H1 (cell line): ENCODE measurements at regions not wholly inside any gene's neighbourhood (a gene's known extent, or its start where the extent isn't known, plus 50 kb on each side); places are given as distances from the start of the nearest gene placed in this dataset.

Source experiments
- CTCF ChIA-PET: fragments of 300-600 bp; sonication (Branson Sonifier 250); formaldehyde crosslinking; loops from one replicate; lab custom pipeline; 2021; ENCODE audit not compliant: partially characterized antibody; lab: Charles Lee
- POLR2A ChIA-PET: fragments of 300-600 bp; sonication (Branson Sonifier 250); formaldehyde crosslinking; loops from one replicate; lab custom pipeline; 2021; ENCODE audit warnings: inconsistent platforms; ENCODE audit not compliant: partially characterized antibody; lab: Charles Lee
- DNase-seq, 2 experiments: peaks; one replicate each; pipeline versions ENCODE4 v3.0.0 to v3.0.0-alpha.2; 2010 to 2022; ENCODE audit warnings: low spot score in 2 of 2, low read depth in 1 of 2, mixed read lengths in 1 of 2
- FAIRE-seq: peaks from 2 replicates; lab custom pipeline; 2011; peaks lifted over from hg19 to GRCh38; lab: Jason Lieb, UNC
- H2AFZ ChIP-seq: 2 replicates; pipeline ENCODE4 v1.8.1; 2012; ENCODE audit warnings: low read length, inconsistent platforms
- H2AK5ac ChIP-seq: 2 replicates; pipeline ENCODE4 v1.6.1; 2013; ENCODE audit warnings: low read depth, low read length
- H2BK120ac ChIP-seq: replicated peaks from 2 replicates; pipeline ENCODE3; 2013; ENCODE audit warnings: low read depth, low read length, inconsistent platforms
- H2BK12ac ChIP-seq: 2 replicates; pipeline ENCODE4 v1.6.1; 2013; ENCODE audit warnings: low read depth, low read length
- H2BK15ac ChIP-seq: 2 replicates; pipeline ENCODE4 v1.6.1; 2013; ENCODE audit warnings: low read length
- H2BK20ac ChIP-seq: 2 replicates; pipeline ENCODE4 v1.6.1; 2013; ENCODE audit warnings: low read length
- H2BK5ac ChIP-seq: 2 replicates; pipeline ENCODE4 v1.6.1; 2013; ENCODE audit warnings: low read depth, low read length
- H3K14ac ChIP-seq: 2 replicates; pipeline ENCODE4 v1.6.1; 2013; ENCODE audit warnings: inconsistent platforms; ENCODE audit not compliant: insufficient read length
- H3K18ac ChIP-seq: 2 replicates; pipeline ENCODE4 v1.6.1; 2013; ENCODE audit warnings: low read length; ENCODE audit errors: extremely low read depth
- H3K23ac ChIP-seq: 2 replicates; pipeline ENCODE4 v1.6.1; 2013; ENCODE audit warnings: inconsistent platforms; ENCODE audit not compliant: insufficient read length
- H3K23me2 ChIP-seq: 2 replicates; pipeline ENCODE4 v1.6.1; 2013; ENCODE audit warnings: low read depth, low read length
- H3K27ac ChIP-seq: 2 replicates; pipeline ENCODE4 v1.6.1; 2011; ENCODE audit warnings: low read depth, low read length, inconsistent platforms
- H3K27me3 ChIP-seq, 4 experiments: replicated peaks in 1 of 4; 1 replicate in 1 of 4; 2 replicates in 3 of 4; pipeline versions ENCODE4 v1.6.1 to v1.8.1; 2011 to 2013; ENCODE audit warnings: low read length in 3 of 4, mild to moderate bottlenecking in 3 of 4, inconsistent platforms in 2 of 4, mixed read lengths in 2 of 4, moderate library complexity in 1 of 4; ENCODE audit not compliant: control insufficient read depth in 3 of 4, insufficient read depth in 3 of 4; ENCODE audit errors: extremely low read depth in 1 of 4
- H3K36me3 ChIP-seq, 4 experiments: 2 replicates each; pipeline versions ENCODE4 v1.6.1 to v1.8.1; 2011 to 2013; ENCODE audit warnings: mild to moderate bottlenecking in 4 of 4, low read length in 3 of 4, moderate library complexity in 2 of 4, control low read depth in 1 of 4, inconsistent platforms in 1 of 4; ENCODE audit not compliant: insufficient read depth in 4 of 4, control insufficient read depth in 2 of 4
- H3K4ac ChIP-seq: replicated peaks from 2 replicates; pipeline ENCODE3; 2013; ENCODE audit warnings: low read length, low read depth, mixed read lengths, inconsistent platforms; ENCODE audit not compliant: insufficient read length
- H3K4me1 ChIP-seq, 4 experiments: replicated peaks in 1 of 4; 1 replicate in 1 of 4; 2 replicates in 3 of 4; pipeline versions ENCODE4 v1.6.1 to v1.8.1; 2011 to 2013; ENCODE audit warnings: low read length in 3 of 4, inconsistent platforms in 2 of 4, mixed read lengths in 1 of 4; ENCODE audit not compliant: insufficient read depth in 4 of 4, control insufficient read depth in 3 of 4
- H3K4me2 ChIP-seq, 2 experiments: 2 replicates each; pipeline versions ENCODE4 v1.6.1 to v1.8.1; 2011 to 2013; ENCODE audit warnings: low read depth in 2 of 2, low read length in 2 of 2, control low read depth in 1 of 2, inconsistent platforms in 1 of 2, mild to moderate bottlenecking in 1 of 2; ENCODE audit not compliant: insufficient read depth in 1 of 2
- H3K4me3 ChIP-seq, 4 experiments: fragments of 200-600, 300-600 bp in 1 of 4; sonication (generic), shearing (Covaris generic), sonication (Bioruptor Twin) in 1 of 4; 2 replicates each; pipeline versions ENCODE4 v1.5.1 to v1.8.1; 2011 to 2016; ENCODE audit warnings: low read length in 4 of 4, low read depth in 3 of 4, control low read depth in 2 of 4, inconsistent platforms in 2 of 4, mild to moderate bottlenecking in 2 of 4, mixed read lengths in 1 of 4, moderate library complexity in 1 of 4; ENCODE audit not compliant: insufficient read depth in 2 of 4; ENCODE audit errors: extremely low read depth in 1 of 4
- H3K56ac ChIP-seq: replicated peaks from 2 replicates; pipeline ENCODE3; 2013; ENCODE audit warnings: low read depth, mild to moderate bottlenecking, mixed read lengths, low read length, inconsistent platforms; ENCODE audit not compliant: insufficient read length
- H3K79me1 ChIP-seq: 2 replicates; pipeline ENCODE4 v1.6.1; 2013; ENCODE audit warnings: low read depth, low read length, control low read depth
- H3K79me2 ChIP-seq, 2 experiments: 2 replicates each; pipeline versions ENCODE4 v1.6.1 to v1.8.1; 2012 to 2013; ENCODE audit warnings: low read length in 2 of 2, mild to moderate bottlenecking in 2 of 2, inconsistent platforms in 1 of 2; ENCODE audit not compliant: insufficient read depth in 2 of 2, control insufficient read depth in 1 of 2
- H3K9ac ChIP-seq, 4 experiments: replicated peaks in 1 of 4; 1 replicate in 1 of 4; 2 replicates in 3 of 4; pipeline versions ENCODE4 v1.6.1 to v1.8.1; 2011 to 2013; ENCODE audit warnings: low read depth in 3 of 4, low read length in 3 of 4, control low read depth in 2 of 4, mild to moderate bottlenecking in 2 of 4, moderate library complexity in 2 of 4, inconsistent platforms in 1 of 4; ENCODE audit errors: extremely low read depth in 1 of 4
- H3K9me3 ChIP-seq, 2 experiments: 2 replicates each; pipeline versions ENCODE4 v1.6.1 to v1.8.1; 2012 to 2013; ENCODE audit warnings: mild to moderate bottlenecking in 2 of 2, moderate library complexity in 2 of 2, control low read depth in 1 of 2, inconsistent platforms in 1 of 2, low read depth in 1 of 2, low read length in 1 of 2, mixed read lengths in 1 of 2; ENCODE audit not compliant: insufficient read depth in 2 of 2
- H4K20me1 ChIP-seq, 2 experiments: replicated peaks in 1 of 2; 2 replicates each; pipeline versions ENCODE3 to v1.8.1; 2011 to 2013; ENCODE audit warnings: inconsistent platforms in 2 of 2, low read length in 2 of 2, mild to moderate bottlenecking in 1 of 2; ENCODE audit not compliant: insufficient read depth in 2 of 2, control insufficient read depth in 1 of 2
- H4K5ac ChIP-seq: 2 replicates; pipeline ENCODE4 v1.6.1; 2013; ENCODE audit warnings: low read length, low read depth, mixed read lengths, inconsistent platforms; ENCODE audit not compliant: insufficient read length
- H4K8ac ChIP-seq: 2 replicates; pipeline ENCODE4 v1.8.0; 2013; ENCODE audit warnings: mild to moderate bottlenecking, moderate library complexity, low read length, inconsistent platforms; ENCODE audit not compliant: insufficient read depth; ENCODE audit errors: extremely low read depth
- H4K91ac ChIP-seq: replicated peaks from 2 replicates; pipeline ENCODE3; 2013; ENCODE audit warnings: low read length, mixed read lengths, inconsistent platforms; ENCODE audit not compliant: insufficient read length
- CBX8 ChIP-seq: fragments of 300-800, 300-1000 bp; sonication (generic); IDR thresholded peaks from 2 replicates; pipeline ENCODE4 v1.7.1; 2016; ENCODE audit warnings: low read depth, low read length, borderline replicate concordance
- EZH2 ChIP-seq: fragments of 200-600 bp; sonication (generic); IDR thresholded peaks from 2 replicates; pipeline ENCODE4 v1.7.1; 2012; ENCODE audit warnings: low read depth, mild to moderate bottlenecking, moderate library complexity, low read length, inconsistent platforms; ENCODE audit not compliant: severe bottlenecking
- HDAC2 ChIP-seq, 2 experiments: fragments of 300-600 bp in 1 of 2; sonication (generic) in 1 of 2; IDR thresholded peaks; 2 replicates each; pipeline ENCODE4 v1.6.1; 2011 to 2012; ENCODE audit warnings: low read depth in 2 of 2, low read length in 2 of 2, mild to moderate bottlenecking in 2 of 2, moderate library complexity in 2 of 2, borderline replicate concordance in 1 of 2, inconsistent platforms in 1 of 2
- JUN ChIP-seq: IDR thresholded peaks from 2 replicates; pipeline ENCODE4 v1.6.1; 2011; ENCODE audit warnings: low read depth, mild to moderate bottlenecking, improper control_type of control experiment, low read length
- KDM1A ChIP-seq: fragments of 200-600, 300-600 bp; sonication (generic); IDR thresholded peaks from 2 replicates; pipeline ENCODE4 v1.7.1; 2016; ENCODE audit warnings: mild to moderate bottlenecking, low read length, borderline replicate concordance
- KDM5A ChIP-seq: fragments of 200-600 bp; IDR thresholded peaks from 2 replicates; pipeline ENCODE4 v1.7.1; 2012; ENCODE audit warnings: mild to moderate bottlenecking, low read length, inconsistent platforms, mixed read lengths
- PHF8 ChIP-seq: fragments of 200-600 bp; sonication (generic); conservative IDR thresholded peaks from 2 replicates; pipeline ENCODE4 v1.7.1; 2012; ENCODE audit warnings: low read depth, mild to moderate bottlenecking, inconsistent platforms, low read length, moderate library complexity
- POLR2A ChIP-seq, 2 experiments: IDR thresholded peaks; 1 replicate in 1 of 2; 2 replicates in 1 of 2; pipeline ENCODE4 v1.6.1; 2011; ENCODE audit warnings: low read depth in 2 of 2, low read length in 2 of 2, mild to moderate bottlenecking in 2 of 2; ENCODE audit errors: control extremely low read depth in 1 of 2
- SIN3A ChIP-seq, 2 experiments: IDR thresholded peaks in 1 of 2; conservative IDR thresholded peaks in 1 of 2; 2 replicates each; pipeline ENCODE4 v1.6.1; 2011 to 2012; ENCODE audit warnings: low read length in 2 of 2, improper control_type of control experiment in 1 of 2, low read depth in 1 of 2, mild to moderate bottlenecking in 1 of 2
- TEAD4 ChIP-seq: IDR thresholded peaks from 2 replicates; pipeline ENCODE4 v1.6.1; 2012; ENCODE audit warnings: low read depth, low read length, inconsistent platforms, mixed read lengths
- WGBS, 2 experiments: shearing (Covaris generic) in 1 of 2; methylation state at CpG; one replicate each; pipeline versions ENCODE4 v1.1.6 to v1.1.7; 2013 to 2015; ENCODE audit warnings: low lambda C conversion rate in 2 of 2, mixed read lengths in 2 of 2, inconsistent platforms in 1 of 2, low coverage in 1 of 2, missing lambda C conversion rate in 1 of 2; ENCODE audit not compliant: insufficient replicate concordance in 2 of 2, insufficient coverage in 1 of 2, insufficient read length in 1 of 2; ENCODE audit errors: extremely low coverage in 1 of 2, missing lambda C conversion rate in 1 of 2; 5-methylcytosine and 5-hydroxymethylcytosine counted together

DNA sequence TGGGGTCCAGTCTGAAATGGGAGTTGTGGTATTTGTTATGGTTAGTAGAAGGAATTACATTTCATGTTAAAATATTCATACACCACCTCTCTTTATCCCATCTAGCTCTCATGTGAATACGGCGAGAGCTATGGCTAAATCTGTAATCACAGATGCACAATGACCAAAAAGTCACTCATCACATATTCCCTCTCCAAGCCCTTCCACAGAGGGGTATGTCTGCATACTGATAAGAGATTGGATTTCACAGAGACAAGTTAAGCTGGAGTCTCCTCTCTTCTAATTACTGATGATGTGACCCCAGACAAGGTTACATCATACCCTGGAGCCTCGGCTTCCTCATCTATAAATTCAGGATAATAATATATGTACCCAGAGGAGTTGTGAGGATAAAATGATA lies 237.8 kb upstream of the RHOBTB1 start:
- no peak overlapping the region for H3K56ac ChIP-seq
- no peak overlapping the region for H4K8ac ChIP-seq
- H2AK5ac ChIP-seq = no peak overlapping the region
- H3K9me3 ChIP-seq = no peaks in the 10 kb centered on the region; a peak in 1 of 4 replicates
- no peak overlapping the region for H2BK20ac ChIP-seq
- no peak overlapping the region for H3K9ac ChIP-seq
- no peaks in the 10 kb centered on the region for H3K79me2 ChIP-seq
- H3K4me2 ChIP-seq = no peak overlapping the region
- H4K20me1 ChIP-seq = no peaks in the 10 kb centered on the region
- H3K4me3 ChIP-seq = no peak overlapping the region
- H3K23me2 ChIP-seq = no peaks in the 10 kb centered on the region
- no peak overlapping the region for H3K14ac ChIP-seq
- H3K36me3 ChIP-seq = no peaks in the 10 kb centered on the region
- no peaks in the 10 kb centered on the region for H3K79me1 ChIP-seq
- no peak for FAIRE-seq
- H3K23ac ChIP-seq = no peak overlapping the region
- no peak overlapping the region for H3K18ac ChIP-seq
- H3K27ac ChIP-seq = no peak overlapping the region
- no peaks in the 10 kb centered on the region for H3K4me1 ChIP-seq
- CTCF ChIA-PET = interaction anchor here (1.1 kb wide), 1 partner anchor 9 kb away, joined by 4 read pairs; no protein-coding TSS in a partner anchor
- TF ChIP-seq EZH2 (no peak), KDM1A (no peak), POLR2A (IDR thresholded peaks at IDR 0.05; ENCODE audit: control extremely low read depth in 1 of 2, low read depth in 2 of 2, low read length in 2 of 2) (no peak), KDM5A (no peak), PHF8 (no peak), HDAC2 (IDR thresholded peaks at IDR 0.05; ENCODE audit: borderline replicate concordance in 1 of 2, low read depth in 2 of 2, low read length in 2 of 2) (no peak), SIN3A (conservative IDR thresholded peaks at IDR 0.05 in 1 of 2, IDR thresholded peaks at IDR 0.05 in 1 of 2; ENCODE audit: low read depth in 1 of 2, low read length in 2 of 2) (no peak), CBX8 (no peak), TEAD4 (no peak), JUN (no peak)
- H2AFZ ChIP-seq = no peak overlapping the region
- no peak overlapping the region for H4K91ac ChIP-seq
- H3K4ac ChIP-seq = no peak overlapping the region
- peaks cover 0 to 1% (median 0%) of the 10 kb centered on the region in 4 experiments; a peak in 1 of 7 replicates for H3K27me3 ChIP-seq
- POLR2A ChIA-PET = no interaction called here
- no peak overlapping the region for H4K5ac ChIP-seq
- H2BK5ac ChIP-seq = no peak overlapping the region
- H2BK15ac ChIP-seq = no peak overlapping the region
- 78% methylated on average over 3 of the region's 3 CpGs; no CpG with 5 or more reads in 1 of the 2 experiments for WGBS, 2 experiments
- H2BK12ac ChIP-seq = no peak overlapping the region
- no peak for DNase-seq
- no peak overlapping the region for H2BK120ac ChIP-seq
